DOHH2 (cell line): ENCODE measurements at regions not wholly inside any gene's neighbourhood (a gene's known extent, or its start where the extent isn't known, plus 50 kb on each side); places are given as distances from the start of the nearest gene placed in this dataset.

Source experiments
- H3F3A ChIP-seq: fragments of 200-600 bp; sonication (generic), shearing (Covaris generic); 2 replicates; pipeline ENCODE4 v1.6.0; 2016; ENCODE audit warnings: antibody characterized with exemption, mild to moderate bottlenecking; ENCODE audit not compliant: control insufficient read depth, insufficient read depth
- H3K27ac ChIP-seq: fragments of 200-600 bp; sonication (generic); 2 replicates; pipeline ENCODE4 v1.5.1; 2014; ENCODE audit warnings: low read depth, mild to moderate bottlenecking, low read length, moderate library complexity
- H3K27me3 ChIP-seq: fragments of 200-600 bp; sonication (generic); 2 replicates; pipeline ENCODE4 v1.6.1; 2014; ENCODE audit warnings: mild to moderate bottlenecking, low read length, mixed read lengths; ENCODE audit not compliant: control insufficient read depth
- H3K36me3 ChIP-seq: fragments of 200-600 bp; sonication (generic); 2 replicates; pipeline ENCODE4 v1.6.1; 2014; ENCODE audit warnings: mild to moderate bottlenecking, low read length, moderate library complexity, mixed read lengths; ENCODE audit not compliant: control insufficient read depth
- H3K4me1 ChIP-seq: fragments of 200-600 bp; sonication (generic); 2 replicates; pipeline ENCODE4 v1.6.1; 2014; ENCODE audit warnings: mild to moderate bottlenecking, low read length, mixed read lengths; ENCODE audit not compliant: control insufficient read depth
- H3K4me2 ChIP-seq: fragments of 200-600 bp; sonication (generic); 2 replicates; pipeline ENCODE4 v1.6.0; 2014; ENCODE audit warnings: mild to moderate bottlenecking, low read length, moderate library complexity
- H3K4me3 ChIP-seq: fragments of 200-600 bp; sonication (generic); 2 replicates; pipeline ENCODE4 v1.5.1; 2014; ENCODE audit warnings: mild to moderate bottlenecking, low read length, mixed read lengths
- H3K79me2 ChIP-seq: fragments of 200-600 bp; sonication (generic); 2 replicates; pipeline ENCODE4 v1.6.1; 2014; ENCODE audit warnings: mild to moderate bottlenecking, low read length, mixed read lengths; ENCODE audit not compliant: control insufficient read depth
- H3K9me2 ChIP-seq: fragments of 200-600 bp; sonication (generic); replicated peaks from 2 replicates; pipeline ENCODE4 v1.6.1; 2014; ENCODE audit warnings: mild to moderate bottlenecking, low read length, mixed read lengths; ENCODE audit not compliant: control insufficient read depth
- H3K9me3 ChIP-seq: fragments of 200-600 bp; sonication (generic); 2 replicates; pipeline ENCODE4 v1.6.1; 2014; ENCODE audit warnings: antibody characterized with exemption, low read length, mixed read lengths; ENCODE audit not compliant: control insufficient read depth, insufficient read depth
- H4K20me1 ChIP-seq: fragments of 200-600 bp; sonication (generic); 2 replicates; pipeline ENCODE4 v1.6.0; 2014; ENCODE audit warnings: low read depth, mild to moderate bottlenecking, antibody characterized with exemption, low read length, moderate library complexity; ENCODE audit not compliant: control insufficient read depth, insufficient read depth
- EZH2phosphoT487 ChIP-seq: fragments of 200-600 bp; sonication (generic); IDR thresholded peaks from 2 replicates; pipeline ENCODE4 v1.6.1; 2017; ENCODE audit warnings: borderline replicate concordance, mild to moderate bottlenecking, antibody characterized with exemption, low read length, moderate library complexity, mixed read lengths
- TF ChIP-seq, protein P1 (sequence below): fragments of 200-600 bp; sonication (generic); IDR thresholded peaks from one replicate; pipeline ENCODE4 v1.5.1; 2014; ENCODE audit warnings: antibody characterized with exemption, mild to moderate bottlenecking, low read depth, low read length; ENCODE audit not compliant: poor library complexity, severe bottlenecking

DNA sequence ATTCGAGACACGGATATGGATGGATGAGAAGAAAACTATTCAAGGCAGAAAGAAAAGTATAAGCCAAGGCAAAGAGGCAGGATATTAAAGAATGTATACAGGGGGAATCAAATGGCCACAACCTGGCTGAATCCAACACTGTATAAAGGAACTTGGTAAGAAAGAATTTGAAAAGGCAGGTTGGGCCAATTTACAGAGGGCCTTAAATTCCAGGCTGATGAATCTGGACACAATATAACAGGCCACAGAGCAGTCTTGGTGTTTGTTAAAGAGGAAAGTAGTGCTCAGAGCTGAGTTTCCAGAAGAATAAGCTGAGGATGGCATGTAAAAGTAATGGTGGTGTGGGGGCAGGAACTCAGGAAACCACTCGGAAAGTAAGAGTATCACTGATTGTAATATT lies 72.3 kb upstream of the POU2AF2 start:
- H4K20me1 ChIP-seq: no peaks in the 10 kb centered on the region
- H3F3A ChIP-seq: peaks cover 19% of the 10 kb centered on the region
- peaks cover 14% of the 10 kb centered on the region for H3K36me3 ChIP-seq
- no peak overlapping the region for H3K4me2 ChIP-seq
- H3K9me3 ChIP-seq: peaks cover 9% of the 10 kb centered on the region; the same call in 1 of the 2 replicates
- H3K4me3 ChIP-seq: no peak overlapping the region
- no peaks in the 10 kb centered on the region for H3K9me2 ChIP-seq
- no peaks in the 10 kb centered on the region for H3K79me2 ChIP-seq
- TF ChIP-seq EZH2phosphoT487: no peak
- TF ChIP-seq, protein P1, sequence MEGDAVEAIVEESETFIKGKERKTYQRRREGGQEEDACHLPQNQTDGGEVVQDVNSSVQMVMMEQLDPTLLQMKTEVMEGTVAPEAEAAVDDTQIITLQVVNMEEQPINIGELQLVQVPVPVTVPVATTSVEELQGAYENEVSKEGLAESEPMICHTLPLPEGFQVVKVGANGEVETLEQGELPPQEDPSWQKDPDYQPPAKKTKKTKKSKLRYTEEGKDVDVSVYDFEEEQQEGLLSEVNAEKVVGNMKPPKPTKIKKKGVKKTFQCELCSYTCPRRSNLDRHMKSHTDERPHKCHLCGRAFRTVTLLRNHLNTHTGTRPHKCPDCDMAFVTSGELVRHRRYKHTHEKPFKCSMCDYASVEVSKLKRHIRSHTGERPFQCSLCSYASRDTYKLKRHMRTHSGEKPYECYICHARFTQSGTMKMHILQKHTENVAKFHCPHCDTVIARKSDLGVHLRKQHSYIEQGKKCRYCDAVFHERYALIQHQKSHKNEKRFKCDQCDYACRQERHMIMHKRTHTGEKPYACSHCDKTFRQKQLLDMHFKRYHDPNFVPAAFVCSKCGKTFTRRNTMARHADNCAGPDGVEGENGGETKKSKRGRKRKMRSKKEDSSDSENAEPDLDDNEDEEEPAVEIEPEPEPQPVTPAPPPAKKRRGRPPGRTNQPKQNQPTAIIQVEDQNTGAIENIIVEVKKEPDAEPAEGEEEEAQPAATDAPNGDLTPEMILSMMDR: no peak
- H3K4me1 ChIP-seq: peaks cover 45% of the 10 kb centered on the region
- H3K27me3 ChIP-seq: no peaks in the 10 kb centered on the region
- H3K27ac ChIP-seq: no peak overlapping the region

DNA sequence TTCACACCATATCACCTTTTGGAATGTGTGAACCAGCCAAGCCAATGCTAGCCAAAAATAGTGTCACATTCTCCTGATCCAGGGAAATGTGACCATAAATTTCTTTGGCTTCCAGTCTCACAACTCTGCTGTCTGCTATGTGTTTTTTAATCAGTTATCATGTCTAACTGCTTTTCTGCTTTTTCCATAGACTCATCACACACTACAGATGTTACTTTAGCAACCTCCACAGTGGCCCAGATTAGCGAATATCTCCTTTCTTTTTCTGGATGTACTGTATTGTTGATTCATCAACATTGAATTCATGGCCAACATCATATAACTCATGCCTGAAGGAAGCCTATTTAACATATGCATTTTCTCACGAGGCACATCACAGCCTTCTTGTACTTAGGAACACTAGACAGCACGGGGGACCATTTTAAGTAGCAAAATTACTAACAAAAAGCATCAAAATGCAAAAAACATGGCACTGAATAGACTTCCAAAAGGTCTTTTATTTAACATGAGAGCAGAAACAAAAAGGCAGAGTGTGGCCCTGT lies 73.1 kb upstream of the POU2AF2 start:
- Histone ChIP-seq H3K36me3 (peaks cover 13% of the 10 kb centered on the region), H3K9me2 (no peaks in the 10 kb centered on the region), H3K79me2 (no peaks in the 10 kb centered on the region), H4K20me1 (no peaks in the 10 kb centered on the region), H3K4me2 (no peak overlapping the region), H3K27me3 (no peaks in the 10 kb centered on the region), H3K27ac (no peak overlapping the region), H3K4me1 (peaks cover 37% of the 10 kb centered on the region), H3K9me3 (peaks cover 9% of the 10 kb centered on the region; the same call in 1 of the 2 replicates), H3K4me3 (no peak overlapping the region), H3F3A (peaks cover 10% of the 10 kb centered on the region)
- no peak for TF ChIP-seq EZH2phosphoT487

DNA sequence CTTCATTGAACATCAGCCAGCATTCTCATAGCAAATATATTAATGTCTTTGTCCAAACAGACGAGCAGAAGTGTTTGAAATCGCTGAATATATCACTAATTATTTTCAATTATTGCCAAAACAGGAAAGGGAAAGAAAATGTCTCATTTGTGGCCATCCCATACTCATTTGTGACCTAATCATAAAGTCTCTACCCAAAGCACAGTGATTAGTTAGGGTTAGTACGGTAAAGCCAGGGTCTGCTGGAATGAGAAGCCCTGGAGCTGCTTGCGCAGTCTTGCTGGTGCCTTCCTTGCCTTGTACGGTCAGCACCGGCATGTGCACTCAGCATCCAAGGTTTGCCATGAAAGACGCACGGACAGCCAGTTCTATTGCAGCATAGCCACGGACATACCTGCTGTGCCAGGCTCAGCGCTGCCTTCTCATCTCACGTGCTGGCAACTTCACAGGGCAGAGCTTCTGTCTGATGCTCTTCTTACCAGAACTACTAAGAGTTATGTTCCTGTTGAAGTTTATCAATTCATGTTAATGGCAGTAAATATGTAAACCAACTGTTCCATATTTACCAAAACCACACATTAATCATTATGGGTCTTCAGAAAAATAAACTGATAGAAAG lies 74.7 kb upstream of the POU2AF2 start:
- no peaks in the 10 kb centered on the region for H3K9me2 ChIP-seq
- H3F3A ChIP-seq: no peaks in the 10 kb centered on the region
- H3K27me3 ChIP-seq: no peaks in the 10 kb centered on the region
- no peaks in the 10 kb centered on the region; the same call in 1 of the 2 replicates for H3K9me3 ChIP-seq
- H3K36me3 ChIP-seq: peaks cover under 1% of the 10 kb centered on the region; the same call in 1 of the 2 replicates
- TF ChIP-seq, protein P1: no peak
- TF ChIP-seq EZH2phosphoT487: no peak
- H3K4me2 ChIP-seq: no peak overlapping the region
- H3K4me3 ChIP-seq: no peak overlapping the region
- H3K27ac ChIP-seq: no peak overlapping the region
- H4K20me1 ChIP-seq: no peaks in the 10 kb centered on the region
- no peaks in the 10 kb centered on the region for H3K79me2 ChIP-seq
- peaks cover 25% of the 10 kb centered on the region for H3K4me1 ChIP-seq

DNA sequence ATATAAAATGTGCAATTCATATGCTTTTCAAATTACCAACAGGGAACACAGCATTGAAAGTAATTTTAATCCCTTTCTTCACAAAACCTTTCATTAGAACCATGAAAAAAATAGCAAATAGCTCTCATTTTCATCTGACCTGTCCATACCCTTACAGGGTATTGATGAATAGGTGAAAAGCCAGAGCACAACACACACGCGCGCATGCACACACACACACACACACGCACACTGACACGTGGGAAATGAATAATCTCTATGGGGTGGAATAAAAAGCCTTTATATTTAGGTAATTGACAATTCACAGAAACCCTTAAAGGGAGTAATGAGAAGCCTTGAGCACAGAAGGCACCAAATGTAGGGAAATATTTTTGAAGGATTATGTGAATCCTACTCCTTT lies 76.2 kb upstream of the POU2AF2 start:
- Histone ChIP-seq H3F3A (no peaks in the 10 kb centered on the region), H3K9me3 (no peaks in the 10 kb centered on the region), H3K27me3 (no peaks in the 10 kb centered on the region), H3K9me2 (no peaks in the 10 kb centered on the region), H3K4me1 (peaks cover 12% of the 10 kb centered on the region), H3K4me3 (no peak overlapping the region), H3K36me3 (no peaks in the 10 kb centered on the region), H4K20me1 (no peaks in the 10 kb centered on the region), H3K79me2 (no peaks in the 10 kb centered on the region), H3K4me2 (no peak overlapping the region), H3K27ac (no peak overlapping the region)
- no peak for TF ChIP-seq EZH2phosphoT487
- TF ChIP-seq, protein P1: no peak
